Fibroblast of mammary gland (primary cell): ENCODE measurements at regions not wholly inside any gene's neighbourhood (a gene's known extent, or its start where the extent isn't known, plus 50 kb on each side); places are given as distances from the start of the nearest gene placed in this dataset.
"Not testable (repeated sequence)": the region's sequence is repeated elsewhere in the genome, so short reads cannot be mapped to it uniquely, and the experiment has no call there.

Experiments used
- DNase-seq: peaks from one replicate; pipeline ENCODE4 v3.0.0-alpha.2; 2010; ENCODE audit warnings: low read depth
- H3K4me3 ChIP-seq: 2 replicates; pipeline ENCODE4 v1.5.1; 2011; ENCODE audit warnings: low read depth, mild to moderate bottlenecking, low read length, moderate library complexity; ENCODE audit not compliant: control insufficient read depth
- CTCF ChIP-seq: conservative IDR thresholded peaks from 2 replicates; pipeline ENCODE4 v1.5.1; 2011; ENCODE audit warnings: low read depth, low read length, inconsistent platforms; ENCODE audit not compliant: control insufficient read depth, insufficient read depth

- DNase-seq, result no peak
- H3K4me3 ChIP-seq, result no peak overlapping the region
- no peak for TF ChIP-seq CTCF
Observed at GRCh38 chr4:34972189-34972588, 1272.1 kb downstream of the ARAP2 start.

GRCh38 chr4:34973650-34974312 lies 1270.5 kb downstream of the ARAP2 start:
- no peak for TF ChIP-seq CTCF
- H3K4me3 ChIP-seq, result no peak overlapping the region
- no peak for DNase-seq

- no peak overlapping the region for H3K4me3 ChIP-seq
- no peak for TF ChIP-seq CTCF
- no peak for DNase-seq
Observed at GRCh38 chr4:34974313-34974680, 1270.0 kb downstream of the ARAP2 start.

DNA sequence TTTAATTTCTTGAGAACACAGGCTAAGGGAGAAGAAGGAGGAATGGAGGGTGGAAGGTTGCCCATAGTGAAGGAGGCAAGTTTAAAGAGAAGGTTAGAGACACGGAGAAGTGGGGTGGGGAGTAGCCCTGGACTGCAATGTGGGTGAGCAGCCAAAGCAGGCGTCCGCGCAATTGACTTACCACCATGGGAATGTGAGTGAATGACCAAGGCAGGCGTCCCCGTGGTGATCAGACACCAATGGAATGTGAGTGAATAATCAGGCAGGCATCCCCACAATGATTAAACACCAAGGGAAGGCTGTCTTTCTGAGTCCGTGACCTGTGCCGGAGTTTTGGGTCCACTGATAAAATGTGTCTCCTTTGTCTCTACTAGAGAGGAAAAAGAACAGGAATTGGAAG lies 1223.1 kb downstream of the ARAP2 start:
- DNase-seq, result peak; percentile 4
- not testable (repeated sequence) for H3K4me3 ChIP-seq

- no peak for DNase-seq
- TF ChIP-seq CTCF, result no peak
Observed at GRCh38 chr4:35025152-35025834, 1219.0 kb downstream of the ARAP2 start.

GRCh38 chr4:35038079-35038805 lies 1206.1 kb downstream of the ARAP2 start:
- no peak overlapping the region for H3K4me3 ChIP-seq
- TF ChIP-seq CTCF, result no peak
- no peak for DNase-seq

More at GRCh38 chr4:35025152-35025834, 1219.0 kb downstream of the ARAP2 start:
- no peak overlapping the region for H3K4me3 ChIP-seq

DNA sequence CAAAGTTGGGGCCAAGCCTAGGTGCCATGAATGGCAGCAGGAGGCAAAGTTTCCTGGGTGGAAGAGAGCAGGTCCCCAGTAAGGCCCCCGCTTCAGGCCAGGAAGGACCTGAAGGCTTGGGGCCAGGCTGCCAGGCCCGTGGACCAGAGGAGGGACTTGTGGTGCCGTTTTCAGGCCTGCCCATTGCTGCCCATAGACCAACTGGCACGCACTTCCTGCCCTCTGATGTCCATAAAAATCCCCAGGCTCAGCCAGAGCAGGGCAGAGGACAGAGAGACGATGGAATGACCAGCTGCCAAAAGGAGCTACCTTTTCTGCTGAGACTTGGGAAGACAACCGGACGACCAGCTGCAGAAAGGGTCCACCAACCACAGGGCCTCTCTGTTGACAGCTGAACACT lies 1205.5 kb downstream of the ARAP2 start:
- DNase-seq, result no peak
- H3K4me3 ChIP-seq, result no peak overlapping the region
- no peak for TF ChIP-seq CTCF
